Fibroblast of skin of abdomen (primary cell): ENCODE measurements at regions not wholly inside any gene's neighbourhood (a gene's known extent, or its start where the extent isn't known, plus 50 kb on each side); places are given as distances from the start of the nearest gene placed in this dataset.
"Not testable (repeated sequence)": the region's sequence is repeated elsewhere in the genome, so short reads cannot be mapped to it uniquely, and the experiment has no call there.

ENCODE experiments used
- DNase-seq: peaks from one replicate; pipeline ENCODE4 v3.0.0-alpha.2; 2013

DNA sequence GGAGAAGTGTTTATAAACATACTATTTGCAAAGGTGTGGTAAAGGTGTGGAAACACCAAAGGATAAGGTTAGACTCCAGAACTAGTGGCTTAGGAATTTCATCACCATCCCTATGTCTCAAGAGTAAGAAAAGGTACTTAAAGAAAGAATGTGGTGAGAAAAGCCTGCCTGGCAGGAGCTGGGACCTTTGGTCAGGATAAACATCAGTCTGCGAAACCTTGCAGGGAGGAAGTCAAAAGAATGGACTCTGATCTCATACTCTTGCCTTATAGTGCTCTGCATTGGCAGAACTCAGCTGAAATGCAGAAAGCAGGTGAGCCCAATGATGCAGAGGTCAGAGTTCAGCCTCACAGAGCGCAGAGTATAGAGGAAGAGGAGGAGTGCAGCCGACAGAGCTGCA, 97.2 kb upstream of the NR3C2 start:
- no peak for DNase-seq

DNA sequence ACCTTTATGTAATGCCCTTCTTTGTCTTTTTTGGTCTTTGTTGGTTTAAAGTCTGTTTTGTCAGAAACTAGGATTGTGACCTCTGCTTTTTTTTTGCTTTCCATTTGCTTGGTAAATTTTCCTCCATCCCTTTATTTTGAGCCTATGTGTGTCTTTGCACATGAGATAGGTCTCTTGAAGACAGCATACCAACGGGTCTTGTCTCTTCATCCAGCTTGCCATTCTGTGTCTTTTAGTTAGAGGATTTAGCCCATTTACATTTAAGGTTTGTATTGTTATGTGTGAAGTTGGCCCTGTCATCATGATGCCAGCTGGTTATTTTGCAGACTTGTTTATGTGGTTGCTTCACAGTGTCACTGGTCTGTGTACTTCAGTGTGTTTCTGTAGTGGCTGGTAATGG, 91.6 kb upstream of the NR3C2 start:
- DNase-seq = not testable (repeated sequence)

DNA sequence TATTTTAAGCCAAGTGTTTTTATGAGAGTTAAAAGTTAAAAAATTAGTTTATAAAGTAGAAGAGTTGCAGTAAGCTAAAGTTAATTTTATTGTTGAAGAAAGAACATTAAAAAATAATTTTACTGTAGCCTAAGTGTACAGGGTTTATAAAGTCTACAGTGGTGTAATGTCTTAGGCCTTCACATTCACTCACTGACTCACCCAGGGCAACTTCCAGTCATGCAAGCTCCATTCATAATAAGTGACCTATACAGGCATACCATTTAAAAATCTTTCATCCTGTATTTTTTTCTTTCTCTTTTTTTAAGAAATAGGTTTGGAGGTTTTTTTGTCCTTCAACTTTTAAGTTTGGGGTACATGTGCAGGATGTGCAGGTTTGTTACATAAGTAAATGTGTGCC, 87.9 kb upstream of the NR3C2 start:
- DNase-seq = no peak

DNA sequence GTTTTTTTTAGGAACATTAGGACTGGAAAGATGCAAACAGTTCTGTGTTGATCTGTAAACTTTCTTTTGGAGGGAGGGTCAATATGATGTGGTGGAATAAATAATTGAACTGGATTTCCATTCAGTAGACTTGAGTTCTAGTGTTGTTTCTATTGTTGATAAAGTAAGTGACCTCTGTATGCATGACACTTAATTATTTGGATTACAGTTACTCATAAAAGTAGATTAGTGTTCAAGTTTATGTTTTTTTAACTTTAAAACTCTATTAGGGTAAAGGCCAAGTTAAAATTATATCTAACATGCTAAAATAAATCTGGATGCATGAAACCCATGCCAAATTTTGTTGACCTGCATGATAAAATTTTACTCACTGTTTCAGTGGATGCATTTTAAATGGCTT, 85.4 kb upstream of the NR3C2 start:
- DNase-seq = no peak

DNA sequence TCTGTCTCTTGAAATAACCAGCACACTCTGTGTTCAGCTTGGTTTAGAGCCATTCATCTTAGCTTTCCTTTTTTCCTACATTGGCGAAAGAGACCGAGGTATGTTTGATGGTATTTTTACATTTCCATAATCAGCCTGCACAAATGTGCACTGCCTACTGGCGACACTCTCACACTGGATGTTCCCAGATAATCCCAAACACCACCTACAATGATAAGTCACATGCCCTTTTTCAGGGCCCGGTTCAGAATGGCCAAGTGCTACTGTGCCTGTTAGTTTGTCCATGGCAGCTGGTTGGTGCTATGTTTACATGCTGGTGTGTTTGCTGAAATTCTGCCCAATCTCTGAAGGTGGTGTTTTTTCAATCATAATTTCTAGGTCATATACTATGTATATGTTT, 80.8 kb upstream of the NR3C2 start:
- no peak for DNase-seq

DNA sequence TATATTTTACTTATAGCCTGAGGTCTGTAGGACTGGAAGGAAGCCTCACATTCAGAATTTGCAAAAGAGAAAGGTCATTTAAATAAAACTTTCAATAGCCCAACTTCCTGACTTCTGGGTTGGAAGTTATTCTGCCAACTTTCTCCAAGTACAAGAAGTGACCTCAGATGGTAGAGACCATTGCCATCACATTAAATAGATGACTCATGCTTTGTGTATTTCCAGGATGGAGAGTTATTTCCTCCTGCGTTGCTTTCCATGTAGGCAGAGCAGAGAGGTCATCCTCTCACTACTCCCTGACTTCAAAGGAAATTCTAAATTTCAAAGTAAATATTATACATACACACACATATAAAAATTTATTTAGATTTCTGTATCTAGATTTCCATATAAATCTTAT, 73.0 kb upstream of the NR3C2 start:
- DNase-seq = no peak

DNA sequence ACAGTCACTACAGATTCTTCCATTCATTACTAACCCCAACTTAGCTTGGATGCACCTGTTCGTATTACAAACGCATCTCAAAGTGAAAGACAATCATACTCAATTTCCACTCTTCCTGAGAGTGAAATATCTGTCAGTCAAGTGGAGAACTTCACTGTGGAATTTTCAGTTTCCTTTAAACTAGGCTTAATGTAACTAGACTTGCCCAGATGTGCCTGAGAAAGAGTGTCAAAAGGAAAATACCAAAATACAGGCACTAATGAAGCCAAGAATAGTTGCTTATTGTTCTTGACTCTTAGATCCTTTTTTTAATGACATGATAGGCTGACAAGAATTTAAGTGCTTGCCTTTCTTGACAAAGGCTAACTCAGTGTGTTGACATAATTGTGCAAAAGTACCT, 72.4 kb upstream of the NR3C2 start:
- no peak for DNase-seq

DNA sequence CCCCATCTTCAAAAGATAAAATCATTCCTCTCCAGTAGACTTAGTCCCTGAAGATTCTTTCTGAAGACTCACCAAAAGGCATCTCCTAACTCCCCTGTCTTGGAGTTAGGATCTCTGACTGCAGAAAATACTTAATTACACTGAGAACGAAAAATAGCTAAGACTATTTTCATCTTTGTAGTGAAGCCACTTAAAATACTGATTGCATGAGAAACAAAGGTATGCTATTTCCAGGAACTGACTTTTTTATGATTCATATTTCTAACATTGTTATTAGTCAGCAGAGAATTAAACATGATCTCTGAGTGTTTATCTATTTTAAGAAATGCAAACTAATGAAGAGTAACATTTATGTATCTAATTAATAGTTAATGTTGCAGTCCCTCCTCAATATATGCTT, 71.8 kb upstream of the NR3C2 start:
- DNase-seq = no peak

DNA sequence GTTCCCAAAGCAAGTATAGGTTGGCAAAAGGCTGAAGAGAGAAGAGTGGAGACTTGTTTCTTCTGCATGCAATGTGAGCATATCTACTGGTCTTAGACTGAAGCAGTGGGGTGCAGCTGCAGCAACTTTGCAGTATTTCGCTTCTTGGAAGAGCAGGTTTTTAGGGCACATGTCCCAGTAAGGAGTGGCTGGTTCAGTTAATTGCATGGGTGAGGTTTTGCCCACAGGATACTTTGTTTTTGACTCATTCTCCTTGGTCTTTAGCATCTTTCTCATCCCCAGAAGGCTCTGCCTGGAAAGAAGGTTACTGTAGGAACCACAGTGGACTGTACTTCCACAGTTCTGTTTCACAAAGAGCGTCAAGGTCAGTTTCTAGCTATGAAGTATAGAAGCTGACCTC, 68.0 kb upstream of the NR3C2 start:
- no peak for DNase-seq

DNA sequence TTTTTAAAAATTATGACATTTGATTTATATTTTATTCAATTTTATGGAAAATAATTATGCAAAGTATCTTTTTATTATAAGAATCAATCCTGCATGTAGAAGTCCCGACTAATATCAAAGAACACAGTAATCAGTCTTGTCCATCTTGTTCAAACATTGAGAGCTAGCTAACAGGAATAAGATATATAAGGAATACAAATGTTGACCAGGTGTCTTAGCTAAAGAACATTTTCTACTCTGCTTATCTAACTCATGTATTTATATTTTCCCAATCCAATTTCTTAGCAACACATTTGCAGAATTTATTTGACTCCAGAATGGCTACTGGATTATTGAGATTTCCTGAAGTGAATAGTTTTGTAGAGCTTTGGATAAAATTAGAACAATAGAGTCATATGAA, 61.5 kb upstream of the NR3C2 start:
- no peak for DNase-seq

DNA sequence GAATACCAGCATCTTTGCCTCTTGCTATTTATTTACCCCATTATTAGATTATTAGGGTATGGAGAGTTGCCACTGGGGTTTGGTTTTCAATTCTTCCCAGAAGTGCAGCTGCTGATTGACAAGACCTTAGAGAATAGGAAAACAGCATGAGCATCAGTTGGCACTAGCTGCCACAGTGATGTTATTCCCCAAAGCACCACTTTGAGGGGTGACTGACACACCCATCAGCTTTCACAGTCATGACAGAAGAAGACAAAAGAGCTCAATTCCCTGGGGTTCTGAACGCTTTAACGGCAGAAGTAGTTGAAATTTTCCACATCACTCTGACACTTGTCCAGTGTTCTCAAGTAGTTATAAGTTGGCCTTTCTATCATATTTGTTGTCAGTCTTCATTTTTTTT, 55.0 kb upstream of the NR3C2 start:
- DNase-seq = no peak

DNA sequence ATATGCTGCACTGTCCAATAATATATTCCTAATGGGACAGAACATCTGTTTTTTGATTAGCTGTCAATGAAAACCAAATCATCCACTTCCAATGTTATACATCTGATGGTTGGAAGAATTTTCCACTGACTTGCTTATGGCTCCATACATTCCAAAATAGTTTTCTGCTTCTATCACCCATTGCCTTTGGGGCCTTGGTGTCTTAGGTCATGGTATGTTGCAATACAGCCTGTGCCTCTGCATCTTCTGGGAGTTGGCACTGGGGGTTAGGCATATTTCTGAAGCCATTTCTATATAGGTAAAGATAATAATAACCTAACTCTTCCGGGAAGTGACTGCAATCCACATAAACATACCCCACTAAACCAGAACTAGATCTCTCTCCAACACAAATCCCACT, 53.2 kb upstream of the NR3C2 start:
- DNase-seq = no peak
